B cell (primary cell): ENCODE measurements at regions not wholly inside any gene's neighbourhood (a gene's known extent, or its start where the extent isn't known, plus 50 kb on each side); places are given as distances from the start of the nearest gene placed in this dataset.
A peak's percentile ranks its signal among the peaks of the same experiment; 100 is the strongest.

Experiments
- ATAC-seq: fragments of 200-7000 bp; cut with Tn5 transposase; one replicate; pipeline ENCODE4 v1.10.0; 2021; ENCODE audit warnings: low read depth, mild to moderate bottlenecking, moderate number of reproducible peaks, moderate library complexity
- CTCF ChIA-PET: fragments of 350-600 bp; sonication (Branson Sonifier 250); formaldehyde crosslinking; loops from one replicate; lab custom pipeline; 2021; ENCODE audit warnings: antibody characterized with exemption, inconsistent platforms; lab: Charles Lee
- POLR2A ChIA-PET: fragments of 350-600 bp; sonication (Branson Sonifier 250); formaldehyde crosslinking; loops from one replicate; lab custom pipeline; 2021; ENCODE audit warnings: antibody characterized with exemption; lab: Charles Lee
- DNase-seq: peaks from one replicate; pipeline ENCODE4 v3.0.0; 2013
- H2AFZ ChIP-seq: 2 replicates; pipeline ENCODE4 v1.6.1; 2012; ENCODE audit warnings: mild to moderate bottlenecking, low read depth, low read length; ENCODE audit not compliant: insufficient read depth, poor library complexity, severe bottlenecking
- H3K27ac ChIP-seq, 2 donors: 1 replicate in 1 of 2; 2 replicates in 1 of 2; pipeline ENCODE4 v1.5.1; 2012 to 2013; ENCODE audit warnings: low read length in 2 of 2, mild to moderate bottlenecking in 2 of 2, moderate library complexity in 1 of 2
- H3K27me3 ChIP-seq, 4 experiments: fragments of 200-600 bp in 1 of 4; sonication (generic) in 1 of 4; replicated peaks in 1 of 4; 1 replicate in 2 of 4; 2 replicates in 2 of 4; pipeline versions ENCODE4 v1.6.1 to v1.7.0; 2013 to 2016; ENCODE audit warnings: low read length in 3 of 4, mild to moderate bottlenecking in 2 of 4, mixed read lengths in 1 of 4, moderate library complexity in 1 of 4; ENCODE audit not compliant: insufficient read depth in 4 of 4, control insufficient read depth in 3 of 4; ENCODE audit errors: control extremely low read depth in 1 of 4
- H3K36me3 ChIP-seq, 2 experiments: replicated peaks in 1 of 2; 1 replicate in 1 of 2; 2 replicates in 1 of 2; pipeline versions ENCODE4 v1.6.1 to v1.7.1; 2013; ENCODE audit warnings: low read length in 1 of 2; ENCODE audit not compliant: insufficient read depth in 2 of 2, control insufficient read depth in 1 of 2; ENCODE audit errors: control extremely low read depth in 1 of 2, extremely low read depth in 1 of 2
- H3K4me1 ChIP-seq, 2 donors: fragments of 200-600 bp in 1 of 2; sonication (generic) in 1 of 2; 1 replicate in 1 of 2; 2 replicates in 1 of 2; pipeline versions ENCODE4 v1.5.1 to v1.6.1; 2013 to 2017; ENCODE audit warnings: low read length in 2 of 2; ENCODE audit not compliant: control insufficient read depth in 2 of 2, insufficient read depth in 2 of 2
- H3K4me2 ChIP-seq: replicated peaks from 2 replicates; pipeline ENCODE3; 2012; ENCODE audit warnings: mild to moderate bottlenecking, low read depth, low read length; ENCODE audit not compliant: poor library complexity, severe bottlenecking
- H3K4me3 ChIP-seq, 5 experiments: fragments of 200-600 bp in 1 of 5; sonication (generic) in 1 of 5; 1 replicate in 3 of 5; 2 replicates in 2 of 5; pipeline versions ENCODE4 v1.5.1 to v1.7.0; 2011 to 2016; ENCODE audit warnings: low read length in 4 of 5, mild to moderate bottlenecking in 4 of 5, low read depth in 2 of 5, control low read depth in 1 of 5, moderate library complexity in 1 of 5; ENCODE audit not compliant: insufficient read depth in 1 of 5; ENCODE audit errors: control extremely low read depth in 1 of 5, extremely low read depth in 1 of 5
- H3K79me2 ChIP-seq: fragments of 200-600 bp; sonication (generic); one replicate; pipeline ENCODE4 v1.6.0; 2016; ENCODE audit warnings: low read length; ENCODE audit not compliant: control insufficient read depth, insufficient read depth
- H3K9ac ChIP-seq: fragments of 200-600 bp; sonication (generic); 2 replicates; pipeline ENCODE4 v1.6.1; 2017; ENCODE audit warnings: mild to moderate bottlenecking, low read length, moderate library complexity
- H3K9me3 ChIP-seq, 3 donors: one replicate each; pipeline versions ENCODE4 v1.6.1 to v1.7.1; 2013; ENCODE audit warnings: low read length in 2 of 3; ENCODE audit not compliant: control insufficient read depth in 2 of 3, insufficient read depth in 1 of 3; ENCODE audit errors: control extremely low read depth in 1 of 3
- H4K20me1 ChIP-seq: 2 replicates; pipeline ENCODE4 v1.6.0; 2012; ENCODE audit warnings: mild to moderate bottlenecking, low read length; ENCODE audit not compliant: insufficient read depth, control insufficient read depth, poor library complexity, severe bottlenecking
- H3K27ac Mint-ChIP-seq: one replicate; pipeline ENCODE4 v1.8.0; 2021; ENCODE audit warnings: mixed read lengths
- H3K27me3 Mint-ChIP-seq: one replicate; pipeline ENCODE4 v1.8.0; 2021; ENCODE audit warnings: mixed read lengths
- H3K4me1 Mint-ChIP-seq: one replicate; pipeline ENCODE4 v1.8.0; 2021; ENCODE audit warnings: mixed read lengths
- H3K4me3 Mint-ChIP-seq: one replicate; pipeline ENCODE4 v1.8.0; 2021; ENCODE audit warnings: mixed read lengths
- H3K9me3 Mint-ChIP-seq: one replicate; pipeline ENCODE4 v1.8.0; 2022; ENCODE audit warnings: mixed read lengths; ENCODE audit not compliant: insufficient read depth
- EZH2 ChIP-seq: IDR thresholded peaks from 2 replicates; pipeline ENCODE4 v1.6.1; 2012; ENCODE audit warnings: borderline replicate concordance, low read depth, mild to moderate bottlenecking, moderate library complexity, low read length; ENCODE audit not compliant: insufficient read depth, poor library complexity, severe bottlenecking
- WGBS: methylation state at CpG from one replicate; pipeline ENCODE4 v1.1.5; 2013; ENCODE audit warnings: missing lambda C conversion rate; ENCODE audit not compliant: insufficient coverage; 5-methylcytosine and 5-hydroxymethylcytosine counted together
- intact Hi-C: fragments of 100-400 bp; cut with micrococcal nuclease; formaldehyde crosslinking; loops from one replicate; pipeline ENCODE4 v1.10.0; 2022
- TF ChIP-seq, protein P1 (sequence below): fragments of 200-600 bp; IDR thresholded peaks from one replicate; pipeline ENCODE4 v1.8.0; 2022; ENCODE audit warnings: antibody characterized with exemption, mild to moderate bottlenecking

DNA sequence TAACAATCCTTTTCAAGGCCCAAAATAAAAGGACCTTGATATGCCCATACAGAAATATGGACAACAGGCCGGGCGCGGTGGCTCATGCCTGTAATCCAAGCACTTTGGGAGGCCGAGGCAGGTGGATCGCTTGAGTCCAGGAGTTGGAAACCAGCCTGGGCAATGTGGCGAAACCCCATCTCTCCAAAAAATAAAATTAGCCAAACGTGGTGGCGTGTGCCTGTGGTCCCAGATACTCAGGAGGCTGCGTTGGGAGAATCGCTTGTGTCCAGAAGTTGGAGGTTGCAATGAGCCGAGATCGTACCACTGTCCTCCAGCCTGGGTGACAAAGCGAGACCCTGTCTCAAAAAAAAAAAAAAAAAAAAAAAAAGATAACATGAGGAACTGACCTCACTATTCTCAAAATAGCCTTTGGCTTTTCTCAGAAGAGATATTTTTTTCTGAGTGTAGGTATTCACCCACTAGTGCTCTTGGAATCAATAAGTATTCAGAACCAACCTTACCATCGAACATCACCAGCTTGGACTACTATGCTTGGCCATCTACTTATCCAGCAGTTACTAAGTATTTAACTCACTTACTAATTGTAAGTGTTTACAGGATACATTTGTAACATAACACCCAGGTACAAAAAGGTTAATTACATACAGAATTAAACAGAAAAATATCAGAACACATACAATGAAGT is 99.2 kb downstream of the OR2B2 start:
- no peak overlapping the region for H3K9ac ChIP-seq
- H3K27ac ChIP-seq, result no peak overlapping the region

More for the DNA sequence above, 99.2 kb downstream of the OR2B2 start:
- Histone ChIP-seq H3K36me3 (no peaks in the 10 kb centered on the region), H3K79me2 (no peaks in the 10 kb centered on the region), H3K4me3 (no peak overlapping the region), H3K4me2 (no peak overlapping the region), H3K27me3 (no peaks in the 10 kb centered on the region), H4K20me1 (no peaks in the 10 kb centered on the region), H3K4me1 (peaks cover 34 to 45% of the 10 kb centered on the region in 2 donors), H2AFZ (no peak overlapping the region), H3K9me3 (peaks cover 3 to 37% (median 3%) of the 10 kb centered on the region in 3 donors)
- ChIA-PET POLR2A (interaction anchor here (0.7 to 2.1 kb wide), 3 partner anchors 10 to 52 kb away, joined by 4 to 10 read pairs (median 9); a partner anchor contains a TSS), CTCF (interaction anchor here (0.7 to 6.3 kb wide), 3 partner anchors 40 to 82 kb away, joined by 3 to 92 read pairs (median 5); a partner anchor contains a TSS)
- intact Hi-C loops, result loop anchor here (5.0 to 10.0 kb wide), 3 partner anchors 141 to 1611 kb away; partner anchors contain the start of gene ZNF165
- H3K9me3 Mint-ChIP-seq, result peaks cover 3% of the 10 kb centered on the region
- TF ChIP-seq EZH2, result no peak
- TF ChIP-seq, protein P1, sequence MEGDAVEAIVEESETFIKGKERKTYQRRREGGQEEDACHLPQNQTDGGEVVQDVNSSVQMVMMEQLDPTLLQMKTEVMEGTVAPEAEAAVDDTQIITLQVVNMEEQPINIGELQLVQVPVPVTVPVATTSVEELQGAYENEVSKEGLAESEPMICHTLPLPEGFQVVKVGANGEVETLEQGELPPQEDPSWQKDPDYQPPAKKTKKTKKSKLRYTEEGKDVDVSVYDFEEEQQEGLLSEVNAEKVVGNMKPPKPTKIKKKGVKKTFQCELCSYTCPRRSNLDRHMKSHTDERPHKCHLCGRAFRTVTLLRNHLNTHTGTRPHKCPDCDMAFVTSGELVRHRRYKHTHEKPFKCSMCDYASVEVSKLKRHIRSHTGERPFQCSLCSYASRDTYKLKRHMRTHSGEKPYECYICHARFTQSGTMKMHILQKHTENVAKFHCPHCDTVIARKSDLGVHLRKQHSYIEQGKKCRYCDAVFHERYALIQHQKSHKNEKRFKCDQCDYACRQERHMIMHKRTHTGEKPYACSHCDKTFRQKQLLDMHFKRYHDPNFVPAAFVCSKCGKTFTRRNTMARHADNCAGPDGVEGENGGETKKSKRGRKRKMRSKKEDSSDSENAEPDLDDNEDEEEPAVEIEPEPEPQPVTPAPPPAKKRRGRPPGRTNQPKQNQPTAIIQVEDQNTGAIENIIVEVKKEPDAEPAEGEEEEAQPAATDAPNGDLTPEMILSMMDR, result no peak
- no CpG with 5 or more reads among the region's 14 CpGs for WGBS
- H3K27me3 Mint-ChIP-seq, result no peaks in the 10 kb centered on the region
- H3K4me3 Mint-ChIP-seq, result peak overlapping the region; percentile 7
- ATAC-seq (no peak), DNase-seq (no peak)
- peaks cover 49% of the 10 kb centered on the region for H3K4me1 Mint-ChIP-seq
- no peak overlapping the region for H3K27ac Mint-ChIP-seq
